Cardiac muscle cell (in vitro differentiated cells and primary cell): ENCODE measurements at regions not wholly inside any gene's neighbourhood (a gene's known extent, or its start where the extent isn't known, plus 50 kb on each side); places are given as distances from the start of the nearest gene placed in this dataset.
"Not testable (repeated sequence)": the region's sequence is repeated elsewhere in the genome, so short reads cannot be mapped to it uniquely, and the experiment has no call there.

Source experiments
- DNase-seq, 2 donors: peaks; one replicate each; pipeline versions ENCODE4 v3.0.0 to v3.0.0-alpha.2; 2010 to 2017; ENCODE audit warnings: low read depth in 1 of 2, low spot score in 1 of 2
- H3K27ac ChIP-seq: fragments of 200-600 bp; sonication (generic); 2 replicates; pipeline ENCODE4 v1.5.1; 2016
- H3K27me3 ChIP-seq: fragments of 200-600 bp; sonication (generic); 2 replicates; pipeline ENCODE4 v1.6.0; 2016; ENCODE audit warnings: control low read depth
- H3K36me3 ChIP-seq: fragments of 200-600 bp; sonication (generic); 2 replicates; pipeline ENCODE4 v1.5.1; 2016; ENCODE audit warnings: control low read depth
- H3K4me1 ChIP-seq: fragments of 200-600 bp; sonication (generic); 2 replicates; pipeline ENCODE4 v1.8.1; 2017; ENCODE audit warnings: low read depth, mild to moderate bottlenecking, mixed run types
- H3K4me3 ChIP-seq: fragments of 200-600 bp; sonication (generic); 2 replicates; pipeline ENCODE4 v1.5.1; 2016; ENCODE audit warnings: mild to moderate bottlenecking
- H3K9me3 ChIP-seq: fragments of 200-600 bp; sonication (generic); 2 replicates; pipeline ENCODE4 v1.5.1; 2017; ENCODE audit warnings: low read depth, mild to moderate bottlenecking, control low read depth
- TF ChIP-seq, protein P1 (sequence below): IDR thresholded peaks from 2 replicates; pipeline ENCODE4 v1.5.1; 2012; ENCODE audit warnings: low read depth, mild to moderate bottlenecking, low read length

DNA sequence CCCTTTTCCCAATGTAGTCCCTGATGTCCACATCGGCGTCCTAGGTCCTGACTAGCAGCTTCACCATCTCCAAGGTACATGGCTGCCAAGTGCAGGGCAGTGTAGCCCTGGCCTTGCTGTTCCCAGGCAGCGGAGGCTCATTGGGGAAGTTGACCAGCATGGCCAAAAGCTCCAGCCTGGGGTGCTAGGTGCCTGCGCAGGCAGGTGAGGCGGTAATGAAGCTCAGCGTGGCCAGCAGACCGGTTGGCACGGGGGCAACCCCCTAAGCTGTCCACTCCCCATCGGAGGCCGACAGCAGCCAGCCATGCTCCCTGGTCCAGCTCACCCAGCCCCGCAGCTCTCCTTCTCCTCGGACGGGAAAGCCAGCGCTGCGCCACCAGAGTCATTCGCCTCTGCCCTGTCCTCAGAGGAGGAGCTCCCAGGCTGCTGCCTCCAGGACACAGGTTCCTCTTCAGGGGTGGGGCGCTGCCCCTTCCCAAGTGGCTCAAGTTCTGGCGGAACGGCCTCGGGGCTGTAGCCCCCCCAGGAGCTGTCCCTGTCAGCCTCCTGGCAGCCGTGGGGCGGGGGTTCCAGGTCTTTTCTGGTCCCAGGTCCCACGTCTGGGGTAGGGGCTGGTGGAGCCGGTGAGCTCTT is 1218.2 kb downstream of the FOXD4L5 start:
- H3K4me1 ChIP-seq: no peaks in the 10 kb centered on the region
- H3K4me3 ChIP-seq: no peak overlapping the region
- H3K27me3 ChIP-seq: no peaks in the 10 kb centered on the region
- TF ChIP-seq, protein P1, sequence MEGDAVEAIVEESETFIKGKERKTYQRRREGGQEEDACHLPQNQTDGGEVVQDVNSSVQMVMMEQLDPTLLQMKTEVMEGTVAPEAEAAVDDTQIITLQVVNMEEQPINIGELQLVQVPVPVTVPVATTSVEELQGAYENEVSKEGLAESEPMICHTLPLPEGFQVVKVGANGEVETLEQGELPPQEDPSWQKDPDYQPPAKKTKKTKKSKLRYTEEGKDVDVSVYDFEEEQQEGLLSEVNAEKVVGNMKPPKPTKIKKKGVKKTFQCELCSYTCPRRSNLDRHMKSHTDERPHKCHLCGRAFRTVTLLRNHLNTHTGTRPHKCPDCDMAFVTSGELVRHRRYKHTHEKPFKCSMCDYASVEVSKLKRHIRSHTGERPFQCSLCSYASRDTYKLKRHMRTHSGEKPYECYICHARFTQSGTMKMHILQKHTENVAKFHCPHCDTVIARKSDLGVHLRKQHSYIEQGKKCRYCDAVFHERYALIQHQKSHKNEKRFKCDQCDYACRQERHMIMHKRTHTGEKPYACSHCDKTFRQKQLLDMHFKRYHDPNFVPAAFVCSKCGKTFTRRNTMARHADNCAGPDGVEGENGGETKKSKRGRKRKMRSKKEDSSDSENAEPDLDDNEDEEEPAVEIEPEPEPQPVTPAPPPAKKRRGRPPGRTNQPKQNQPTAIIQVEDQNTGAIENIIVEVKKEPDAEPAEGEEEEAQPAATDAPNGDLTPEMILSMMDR: no peak
- no peaks in the 10 kb centered on the region for H3K9me3 ChIP-seq
- no peak for DNase-seq
- H3K36me3 ChIP-seq: no peaks in the 10 kb centered on the region
- H3K27ac ChIP-seq: no peak overlapping the region

DNA sequence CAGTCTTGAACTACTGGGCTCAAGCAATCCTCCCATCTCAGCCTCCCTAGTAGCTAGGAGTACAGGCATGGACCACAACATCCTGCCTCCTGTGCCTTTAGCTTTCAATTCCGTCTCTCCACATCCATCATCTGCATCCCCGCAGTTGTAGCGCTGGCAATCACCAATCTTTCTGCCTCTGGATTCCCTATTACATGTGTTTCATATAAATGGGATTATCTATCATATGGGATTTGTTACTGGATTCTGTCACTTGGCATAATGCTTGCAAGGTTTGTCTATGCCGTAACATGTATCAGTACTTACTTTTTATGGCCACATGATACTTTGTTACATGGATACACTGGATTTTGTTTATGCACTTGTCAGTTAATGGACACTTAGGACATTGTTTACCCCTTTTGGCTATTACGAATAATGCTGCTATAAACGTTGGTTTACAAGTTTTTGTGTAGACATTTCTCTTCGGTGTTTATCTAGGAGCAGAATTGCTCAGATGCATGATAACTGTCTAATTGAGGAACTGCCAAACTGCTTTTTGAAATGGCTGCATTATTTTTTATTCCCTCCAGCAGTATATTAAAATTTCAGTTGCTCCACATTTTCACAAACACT is 1223.9 kb downstream of the FOXD4L5 start:
- DNase-seq: no peak
- Histone ChIP-seq H3K27me3 (no peaks in the 10 kb centered on the region), H3K27ac (no peak overlapping the region), H3K9me3 (no peaks in the 10 kb centered on the region), H3K4me1 (no peaks in the 10 kb centered on the region), H3K36me3 (no peaks in the 10 kb centered on the region), H3K4me3 (no peak overlapping the region)
- TF ChIP-seq, protein P1: no peak

DNA sequence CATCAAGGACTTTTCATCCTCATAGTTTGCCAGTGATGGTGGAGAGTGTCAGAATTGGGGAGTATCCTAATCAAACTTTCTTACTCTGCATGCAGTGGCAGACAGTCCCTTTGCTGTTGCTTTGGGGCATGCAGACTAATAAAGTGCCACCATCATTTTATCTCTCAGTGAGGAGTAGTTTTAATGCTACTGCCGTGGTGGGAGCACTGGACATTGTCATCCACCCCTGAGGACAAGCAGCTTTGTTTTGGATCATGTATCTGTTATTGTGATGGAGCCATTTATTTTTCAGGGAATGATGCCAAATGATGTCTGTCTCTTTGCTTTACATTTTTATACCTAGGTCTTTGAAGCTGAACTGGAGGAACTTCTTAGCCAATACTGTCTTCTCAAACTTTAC is 1226.9 kb downstream of the FOXD4L5 start:
- not testable (repeated sequence) for H3K27ac ChIP-seq, H3K36me3 ChIP-seq, H3K4me3 ChIP-seq, H3K4me1 ChIP-seq, DNase-seq, H3K9me3 ChIP-seq, H3K27me3 ChIP-seq

DNA sequence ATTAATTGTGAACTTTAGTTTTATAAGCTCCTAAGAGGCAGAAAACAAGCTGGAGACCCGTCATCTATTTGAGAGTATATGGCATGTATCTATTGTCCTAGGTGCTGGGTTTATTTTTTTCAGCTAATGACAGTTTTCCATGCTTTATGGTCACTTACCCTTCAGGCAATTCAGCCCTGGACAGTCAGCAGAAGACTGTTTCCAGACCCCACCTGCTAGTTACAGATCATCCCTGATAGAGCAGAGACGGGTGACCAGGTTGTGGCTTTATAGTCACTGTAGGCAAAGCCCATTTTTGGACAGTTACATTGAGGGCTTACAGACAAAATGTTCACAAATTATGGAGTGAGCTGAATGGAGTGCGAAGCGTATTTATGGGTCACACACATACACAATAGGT is 1227.5 kb downstream of the FOXD4L5 start:
- TF ChIP-seq, protein P1: no peak
- H3K4me1 ChIP-seq: no peaks in the 10 kb centered on the region
- no peaks in the 10 kb centered on the region for H3K27me3 ChIP-seq
- no peak for DNase-seq
- no peaks in the 10 kb centered on the region for H3K9me3 ChIP-seq
- H3K4me3 ChIP-seq: no peak overlapping the region
- no peaks in the 10 kb centered on the region for H3K36me3 ChIP-seq
- H3K27ac ChIP-seq: no peak overlapping the region

DNA sequence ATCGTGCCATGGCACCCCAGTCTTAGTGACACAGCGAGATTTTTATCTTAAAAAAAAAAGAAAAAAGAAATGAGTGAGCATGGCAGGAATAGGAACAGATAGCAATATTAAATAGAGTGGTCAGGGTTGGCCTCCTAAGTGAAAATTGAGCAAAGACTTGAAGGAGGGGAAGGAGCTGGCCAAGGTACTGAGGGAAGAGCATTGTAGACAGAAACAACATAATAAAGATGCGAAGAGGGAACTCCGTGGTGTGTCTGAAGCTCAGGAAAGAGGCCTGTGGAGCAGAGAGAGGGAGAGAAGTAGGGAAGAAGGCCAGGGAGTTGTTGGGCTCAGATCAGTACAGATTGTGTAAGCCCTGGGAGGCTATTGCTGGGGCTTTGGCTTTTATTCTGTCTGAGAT is 1256.1 kb downstream of the FOXD4L5 start:
- DNase-seq, H3K27ac ChIP-seq, H3K9me3 ChIP-seq, H3K4me3 ChIP-seq, H3K4me1 ChIP-seq, H3K36me3 ChIP-seq, H3K27me3 ChIP-seq: not testable (repeated sequence)

DNA sequence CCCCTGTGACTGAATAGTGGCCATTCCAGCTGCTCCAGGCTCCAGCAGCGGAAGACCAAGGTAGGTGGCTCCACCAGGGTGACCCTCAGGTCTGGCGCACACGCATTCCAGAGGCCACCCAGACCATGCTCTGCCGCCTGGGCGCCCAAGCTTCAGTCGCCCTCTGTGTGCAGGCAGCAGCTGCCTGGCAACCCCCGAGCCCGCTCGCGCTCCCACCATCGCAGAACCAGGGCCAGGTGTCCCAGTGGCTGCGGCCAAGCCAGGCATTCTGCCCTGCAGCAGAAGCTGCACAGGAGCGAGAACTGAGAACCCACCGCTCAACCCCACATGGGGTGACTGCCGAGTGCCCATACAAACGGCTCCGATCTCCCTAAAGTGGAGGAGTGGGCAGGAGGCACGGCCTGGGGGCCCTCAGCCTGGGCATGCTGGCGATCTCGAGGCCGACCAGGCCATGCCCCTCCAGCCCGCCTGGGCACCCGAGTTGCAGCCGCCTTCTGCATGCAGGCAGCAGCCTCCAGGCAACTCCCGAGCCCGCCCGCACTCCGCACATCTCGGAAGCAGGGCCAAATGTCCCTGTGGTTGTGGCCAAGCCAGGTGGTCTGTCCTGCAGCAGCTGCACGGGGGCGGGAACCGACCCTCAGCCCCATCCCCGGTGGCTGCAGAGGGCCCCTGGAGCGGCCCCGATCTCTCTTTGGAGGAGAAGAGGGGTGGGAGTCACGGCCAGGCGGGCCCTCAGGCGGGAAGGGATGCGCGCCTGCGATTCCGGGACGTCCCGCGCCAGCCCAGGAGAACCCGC is 1264.1 kb downstream of the FOXD4L5 start:
- not testable (repeated sequence) for H3K4me1 ChIP-seq, DNase-seq, H3K9me3 ChIP-seq, H3K27me3 ChIP-seq, H3K27ac ChIP-seq, H3K4me3 ChIP-seq, H3K36me3 ChIP-seq

DNA sequence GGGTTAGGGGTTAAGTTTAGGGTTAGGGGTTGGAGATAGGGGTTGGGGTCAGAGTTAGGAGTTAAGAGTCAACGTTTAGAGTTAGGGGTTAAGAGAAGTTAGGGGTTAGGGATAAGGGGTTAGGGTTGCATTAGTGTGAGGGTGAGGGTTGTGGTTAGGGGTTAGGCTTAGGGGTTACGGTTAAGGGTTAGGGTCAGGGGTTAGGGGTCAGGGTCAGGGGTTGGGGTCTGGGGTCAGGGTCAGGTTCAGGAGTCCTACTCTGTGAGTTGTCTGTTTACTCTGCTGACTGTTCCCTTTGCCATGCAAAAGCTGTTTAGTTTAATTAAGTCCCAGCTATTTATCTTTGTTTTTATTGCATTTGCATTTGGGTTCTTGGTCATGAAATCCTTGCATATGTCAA is 1267.3 kb downstream of the FOXD4L5 start:
- H3K36me3 ChIP-seq, H3K9me3 ChIP-seq, DNase-seq, H3K4me3 ChIP-seq, H3K27me3 ChIP-seq, H3K4me1 ChIP-seq, H3K27ac ChIP-seq: not testable (repeated sequence)

DNA sequence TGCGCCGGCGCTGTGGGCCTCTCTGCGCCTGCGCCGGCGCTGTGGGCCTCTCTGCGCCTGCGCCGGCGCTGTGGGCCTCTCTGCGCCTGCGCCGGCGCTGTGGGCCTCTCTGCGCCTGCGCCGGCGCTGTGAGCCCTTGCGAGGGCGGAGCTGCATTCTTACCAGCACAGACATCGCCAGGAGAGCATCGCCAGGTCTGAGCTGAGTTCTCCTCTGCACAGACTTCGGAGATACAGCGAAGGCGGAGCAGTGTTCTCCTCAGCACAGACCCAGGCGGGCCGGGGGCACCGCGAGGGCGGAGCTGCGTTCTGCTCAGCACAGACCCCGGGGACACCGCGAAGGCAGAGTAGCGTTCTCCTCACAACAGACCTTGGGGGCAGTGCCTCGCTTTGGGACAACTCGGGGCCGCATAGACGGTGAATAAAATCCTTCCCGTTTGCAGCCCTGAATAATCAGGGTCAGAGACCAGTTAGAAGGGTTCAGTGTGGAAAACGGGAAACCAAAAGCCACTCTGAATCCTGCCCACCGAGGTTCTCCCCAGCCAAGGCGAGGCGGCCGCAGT is 1268.1 kb downstream of the FOXD4L5 start:
- not testable (repeated sequence) for H3K36me3 ChIP-seq, H3K9me3 ChIP-seq, H3K27me3 ChIP-seq, H3K4me1 ChIP-seq, H3K27ac ChIP-seq, H3K4me3 ChIP-seq
- peak in 1 of 2 donors; percentile 10 for DNase-seq

DNA sequence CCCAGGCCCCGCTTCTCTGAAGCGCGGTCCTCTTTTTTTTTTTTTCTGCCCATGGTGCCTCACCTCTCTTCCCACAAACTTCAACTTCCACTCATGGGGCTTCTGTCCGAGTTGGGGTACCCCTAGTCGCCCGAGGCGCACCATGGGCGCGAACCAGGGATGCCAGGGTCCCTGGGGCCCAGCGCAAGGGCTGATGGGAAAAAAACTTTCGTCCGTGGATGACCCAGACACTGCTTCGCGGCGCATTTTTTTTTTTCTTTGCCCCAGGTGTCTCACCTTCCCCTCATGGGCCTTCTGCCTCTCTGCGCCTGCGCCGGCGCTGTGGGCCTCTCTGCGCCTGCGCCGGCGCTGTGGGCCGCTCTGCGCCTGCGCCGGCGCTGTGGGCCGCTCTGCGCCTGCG is 1268.8 kb downstream of the FOXD4L5 start:
- H3K27me3 ChIP-seq, H3K9me3 ChIP-seq: not testable (repeated sequence)

More for the DNA sequence above, 1268.8 kb downstream of the FOXD4L5 start:
- H3K4me1 ChIP-seq, H3K36me3 ChIP-seq, H3K27ac ChIP-seq, DNase-seq, H3K4me3 ChIP-seq: not testable (repeated sequence)
